ENCODE measurements at regions not wholly inside any gene's neighbourhood (a gene's known extent, or its start where the extent isn't known, plus 50 kb on each side); places are given as distances from the start of the nearest gene placed in this dataset.

DNA sequence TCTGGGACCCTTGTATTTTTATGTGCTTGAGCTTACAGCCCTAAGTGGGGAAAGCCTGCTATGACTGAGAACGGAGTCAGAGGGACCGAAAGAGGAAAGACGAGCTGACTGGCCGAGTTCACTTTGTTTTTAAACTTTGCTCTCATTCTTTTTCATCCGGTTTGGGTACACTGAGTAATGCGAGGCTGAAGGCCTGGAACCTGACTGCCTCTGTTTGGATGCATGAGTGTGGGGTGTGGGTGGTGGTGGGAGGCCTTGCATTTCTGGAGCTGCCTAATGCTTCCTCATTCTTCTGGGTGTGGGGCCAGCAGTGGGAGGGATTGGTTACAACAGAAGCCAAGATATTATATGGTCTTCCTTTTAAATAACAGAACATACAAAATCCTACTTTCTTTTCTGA is 155.5 kb downstream of the BUB3 start:
- TF ChIP-seq, protein P1, sequence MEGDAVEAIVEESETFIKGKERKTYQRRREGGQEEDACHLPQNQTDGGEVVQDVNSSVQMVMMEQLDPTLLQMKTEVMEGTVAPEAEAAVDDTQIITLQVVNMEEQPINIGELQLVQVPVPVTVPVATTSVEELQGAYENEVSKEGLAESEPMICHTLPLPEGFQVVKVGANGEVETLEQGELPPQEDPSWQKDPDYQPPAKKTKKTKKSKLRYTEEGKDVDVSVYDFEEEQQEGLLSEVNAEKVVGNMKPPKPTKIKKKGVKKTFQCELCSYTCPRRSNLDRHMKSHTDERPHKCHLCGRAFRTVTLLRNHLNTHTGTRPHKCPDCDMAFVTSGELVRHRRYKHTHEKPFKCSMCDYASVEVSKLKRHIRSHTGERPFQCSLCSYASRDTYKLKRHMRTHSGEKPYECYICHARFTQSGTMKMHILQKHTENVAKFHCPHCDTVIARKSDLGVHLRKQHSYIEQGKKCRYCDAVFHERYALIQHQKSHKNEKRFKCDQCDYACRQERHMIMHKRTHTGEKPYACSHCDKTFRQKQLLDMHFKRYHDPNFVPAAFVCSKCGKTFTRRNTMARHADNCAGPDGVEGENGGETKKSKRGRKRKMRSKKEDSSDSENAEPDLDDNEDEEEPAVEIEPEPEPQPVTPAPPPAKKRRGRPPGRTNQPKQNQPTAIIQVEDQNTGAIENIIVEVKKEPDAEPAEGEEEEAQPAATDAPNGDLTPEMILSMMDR (conservative IDR thresholded peaks at IDR 0.05; ENCODE audit: low read depth, low read length), result no peak
- no peak for DNase-seq (ENCODE audit: low read depth)
- no peak overlapping the region for H3K4me3 ChIP-seq (ENCODE audit: low read depth, low read length)

DNA sequence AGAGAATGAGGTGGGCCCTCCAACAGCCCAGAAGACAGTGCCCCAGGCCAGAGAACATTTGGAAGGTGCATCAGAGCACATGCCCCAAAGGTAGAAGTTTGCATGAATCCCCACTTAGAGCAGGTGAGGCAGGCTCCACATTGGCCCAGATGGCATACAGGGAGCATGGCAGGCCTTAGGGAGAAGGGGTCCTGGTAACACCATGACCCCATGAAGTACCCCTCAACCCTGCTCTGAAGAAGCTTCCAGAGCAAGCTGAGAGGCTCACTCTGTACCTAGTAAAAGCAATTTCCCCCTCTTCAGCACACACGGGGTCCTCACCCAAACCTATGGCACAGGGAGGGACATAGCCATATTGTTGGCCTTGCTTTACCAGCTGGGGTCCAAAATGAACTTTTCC is 162.6 kb downstream of the BUB3 start:
- TF ChIP-seq, protein P1 (conservative IDR thresholded peaks at IDR 0.05; ENCODE audit: low read depth, low read length), result no peak
- no peak overlapping the region for H3K4me3 ChIP-seq (ENCODE audit: low read depth, low read length)
- no peak for DNase-seq (ENCODE audit: low read depth)

DNA sequence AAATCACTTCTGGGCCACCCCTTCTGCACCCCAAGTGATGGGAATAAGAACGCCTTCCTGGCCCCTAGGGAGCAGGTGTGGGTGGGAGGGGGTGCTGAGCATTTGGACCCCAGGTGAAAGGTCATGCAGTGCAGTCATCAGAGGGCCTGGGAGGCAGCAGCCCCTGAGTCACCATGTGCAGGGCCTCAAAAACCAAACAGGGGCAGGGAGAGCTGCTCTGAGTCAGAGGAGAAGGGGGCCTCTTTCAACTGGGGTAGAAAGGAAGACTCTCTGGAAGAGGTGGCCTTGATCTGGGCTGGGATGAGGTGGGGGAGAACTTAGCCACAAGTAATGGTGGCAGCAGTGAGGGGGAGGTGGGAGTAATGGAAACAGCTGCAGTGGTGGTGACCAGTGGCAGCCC is 164.3 kb downstream of the BUB3 start:
- DNase-seq (ENCODE audit: low read depth), result no peak
- TF ChIP-seq, protein P1 (conservative IDR thresholded peaks at IDR 0.05; ENCODE audit: low read depth, low read length), result no peak
- no peak overlapping the region for H3K4me3 ChIP-seq (ENCODE audit: low read depth, low read length)

DNA sequence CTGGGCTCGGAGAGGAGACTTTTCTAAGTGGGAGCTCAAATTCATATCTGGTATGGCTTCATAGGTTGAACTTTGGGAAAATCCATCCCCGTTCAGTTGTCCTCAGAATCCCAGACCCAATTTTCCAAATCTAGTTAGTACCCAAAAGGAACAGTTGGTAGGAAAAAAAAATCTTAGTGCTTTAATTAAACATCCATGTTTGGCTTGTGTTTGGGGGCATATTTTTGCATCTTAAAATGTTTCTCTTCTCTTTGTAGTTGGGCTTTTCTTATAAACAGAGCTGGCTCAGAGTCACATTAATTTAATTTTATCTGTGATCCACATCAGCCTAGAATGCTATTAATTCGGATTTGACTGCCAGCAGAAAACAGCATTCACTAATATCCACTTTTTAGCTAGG is 165.9 kb downstream of the BUB3 start:
- TF ChIP-seq, protein P1 (conservative IDR thresholded peaks at IDR 0.05; ENCODE audit: low read depth, low read length), result no peak
- DNase-seq (ENCODE audit: low read depth), result no peak
- H3K4me3 ChIP-seq (ENCODE audit: low read depth, low read length), result no peak overlapping the region

DNA sequence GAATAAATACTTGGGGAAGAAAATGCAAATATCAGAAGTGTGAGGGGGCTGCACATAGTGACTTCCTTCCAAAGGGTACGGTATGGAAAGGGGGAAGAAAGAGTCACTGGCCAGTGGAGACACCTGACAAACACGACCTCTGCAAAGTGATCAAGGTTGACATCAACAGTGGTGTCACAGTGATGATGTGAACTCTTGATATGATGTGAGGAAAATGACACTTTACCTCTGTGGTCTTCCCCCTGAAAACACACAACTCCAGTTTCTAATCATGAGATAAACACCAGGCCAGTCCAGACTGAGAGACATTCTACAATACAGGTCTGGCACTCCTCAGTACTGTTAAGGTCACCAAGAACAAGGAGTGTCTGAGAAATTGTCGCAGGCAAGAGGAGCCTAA is 169.7 kb downstream of the BUB3 start:
- no peak overlapping the region for H3K4me3 ChIP-seq (ENCODE audit: low read depth, low read length)
- TF ChIP-seq, protein P1 (conservative IDR thresholded peaks at IDR 0.05; ENCODE audit: low read depth, low read length), result no peak
- no peak for DNase-seq (ENCODE audit: low read depth)

DNA sequence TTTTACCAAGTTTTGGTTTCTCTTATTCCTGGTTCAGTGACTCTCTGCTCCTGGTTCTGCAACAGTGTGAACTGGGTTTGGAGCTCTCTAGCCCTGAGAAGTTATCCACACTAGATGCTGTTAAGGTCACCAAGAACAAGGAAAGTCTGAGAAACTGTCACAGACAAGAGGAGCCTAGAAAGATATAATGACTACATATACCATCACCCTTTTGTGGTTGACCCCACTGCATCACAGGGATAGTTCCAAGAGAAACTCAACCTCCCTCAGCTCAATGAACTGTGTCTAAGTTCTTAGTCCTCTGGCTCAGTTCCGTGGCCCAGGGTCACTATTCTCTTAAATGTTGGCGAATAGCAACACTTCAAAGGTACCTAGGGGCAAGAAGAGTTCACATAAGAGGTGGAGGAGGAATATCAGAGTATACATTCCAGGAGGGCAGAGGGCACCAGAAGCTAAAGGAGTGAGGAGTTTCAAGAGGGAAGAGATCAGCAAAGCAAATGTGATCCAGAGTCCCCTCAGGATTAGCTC is 171.5 kb downstream of the BUB3 start:
- H3K4me3 ChIP-seq (ENCODE audit: low read depth, low read length), result no peak overlapping the region
- TF ChIP-seq, protein P1 (conservative IDR thresholded peaks at IDR 0.05; ENCODE audit: low read depth, low read length), result no peak
- no peak for DNase-seq (ENCODE audit: low read depth)

DNA sequence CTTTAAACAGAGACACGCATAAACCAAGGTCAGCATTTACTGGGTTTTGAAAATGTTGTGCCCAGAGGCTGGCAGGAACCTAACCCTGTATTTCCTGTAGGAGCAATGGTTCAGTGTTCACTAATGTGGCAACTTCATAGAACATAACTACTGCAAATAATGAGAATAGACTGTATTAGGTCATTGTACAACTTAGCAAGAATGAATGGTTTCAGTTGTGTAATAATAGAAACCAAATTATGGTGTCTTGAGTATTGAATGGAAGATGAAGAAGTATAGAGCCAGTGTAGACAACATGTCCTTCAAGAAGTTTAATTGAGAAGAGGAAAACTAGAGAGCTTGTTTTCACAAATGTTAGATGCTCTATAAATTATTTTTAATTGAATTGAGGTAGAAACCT is 172.5 kb downstream of the BUB3 start:
- no peak for DNase-seq (ENCODE audit: low read depth)

More for the DNA sequence above, 172.5 kb downstream of the BUB3 start:
- H3K4me3 ChIP-seq (ENCODE audit: low read depth, low read length), result no peak overlapping the region
- TF ChIP-seq, protein P1 (conservative IDR thresholded peaks at IDR 0.05; ENCODE audit: low read depth, low read length), result no peak

Measured in epithelial cell of proximal tubule (primary cell).